ENCODE measurements at regions not wholly inside any gene's neighbourhood (a gene's known extent, or its start where the extent isn't known, plus 50 kb on each side); places are given as distances from the start of the nearest gene placed in this dataset.
A peak's percentile ranks its signal among the peaks of the same experiment; 100 is the strongest.

DNA sequence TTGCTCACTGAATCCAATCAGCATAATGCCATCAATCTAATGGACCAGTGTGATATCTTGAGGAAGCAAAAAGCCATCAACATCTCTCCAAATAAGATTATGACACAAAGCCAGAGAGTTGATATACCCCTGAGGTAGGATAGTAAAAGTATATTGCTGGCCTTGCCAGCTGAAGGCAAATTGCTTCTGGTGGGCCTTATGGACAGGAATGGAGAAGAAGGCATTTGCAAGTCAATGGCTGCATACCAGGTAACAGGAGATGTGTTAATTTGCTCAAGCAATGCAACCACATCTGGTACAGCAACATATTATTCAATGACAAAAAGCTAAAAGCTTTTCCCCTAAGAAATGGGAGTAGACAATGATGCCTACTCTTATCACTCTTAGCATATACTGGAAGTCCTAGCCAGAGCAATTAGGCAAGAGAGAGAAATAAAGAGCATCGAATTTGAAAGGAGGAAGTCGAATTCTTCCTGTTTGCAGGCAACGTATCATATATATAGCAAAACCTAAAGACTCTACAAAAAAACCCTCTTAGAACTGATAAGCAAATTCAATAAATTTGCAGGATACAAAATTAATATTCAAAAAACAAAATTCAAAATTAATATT is 216.1 kb upstream of the RASA1 start:
- no peak for DNase-seq (ENCODE audit: low read depth)

DNA sequence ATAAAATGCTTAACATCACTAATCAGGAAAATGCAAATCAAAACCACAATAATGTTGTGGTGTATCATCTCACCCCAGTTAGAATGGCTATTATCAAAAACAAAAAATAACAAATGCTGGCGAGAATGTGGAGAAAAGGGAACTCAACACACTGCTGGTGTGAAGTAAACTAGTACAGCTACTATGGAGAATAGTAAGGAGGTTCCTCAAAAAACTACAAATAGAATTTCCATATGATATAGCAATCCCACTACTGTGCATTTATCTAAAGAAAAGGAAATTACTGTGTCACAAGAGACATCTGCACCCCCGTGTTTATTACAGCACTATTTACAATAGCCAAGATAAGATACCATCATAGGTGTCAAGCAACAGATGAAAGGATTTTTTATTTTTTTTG is 214.5 kb upstream of the RASA1 start:
- DNase-seq (ENCODE audit: low read depth) = no peak

DNA sequence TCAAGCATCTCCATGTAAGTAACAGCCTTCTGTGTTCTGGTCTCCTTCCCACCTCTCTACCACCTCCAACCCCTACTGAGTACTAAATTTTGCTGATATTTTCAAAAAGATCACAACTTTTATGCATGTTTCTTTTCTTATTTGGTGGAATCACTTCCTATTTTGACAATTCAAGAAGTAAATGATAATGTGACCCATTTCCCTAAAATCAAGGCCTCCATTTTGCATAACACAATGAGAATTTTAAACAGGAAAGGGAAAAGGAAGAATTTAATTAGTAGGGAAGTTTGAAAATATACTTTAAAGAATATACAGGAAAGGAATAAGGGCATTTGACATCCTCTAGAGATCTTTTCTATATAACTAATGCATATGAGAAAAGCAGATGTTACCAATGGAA is 212.9 kb upstream of the RASA1 start:
- DNase-seq (ENCODE audit: low read depth) = no peak

DNA sequence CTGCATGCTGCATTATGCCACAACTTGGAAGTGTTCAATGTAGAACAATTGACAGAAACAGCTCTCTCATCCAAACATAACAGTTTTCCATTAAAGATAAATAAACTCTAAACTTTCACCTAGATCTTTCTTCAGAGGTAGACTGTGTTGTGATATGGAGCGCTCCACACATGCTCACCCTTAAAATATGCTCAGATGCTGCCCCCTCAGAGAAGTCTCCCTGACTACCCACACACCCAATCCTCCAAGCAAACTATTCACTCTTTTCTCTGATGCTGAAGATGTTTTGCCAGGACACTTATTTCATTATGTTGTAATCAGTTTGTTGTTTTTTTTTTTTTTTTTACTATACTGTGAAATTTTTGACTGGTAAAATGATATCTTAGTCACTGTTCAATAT is 206.6 kb upstream of the RASA1 start:
- DNase-seq (ENCODE audit: low read depth) = no peak

DNA sequence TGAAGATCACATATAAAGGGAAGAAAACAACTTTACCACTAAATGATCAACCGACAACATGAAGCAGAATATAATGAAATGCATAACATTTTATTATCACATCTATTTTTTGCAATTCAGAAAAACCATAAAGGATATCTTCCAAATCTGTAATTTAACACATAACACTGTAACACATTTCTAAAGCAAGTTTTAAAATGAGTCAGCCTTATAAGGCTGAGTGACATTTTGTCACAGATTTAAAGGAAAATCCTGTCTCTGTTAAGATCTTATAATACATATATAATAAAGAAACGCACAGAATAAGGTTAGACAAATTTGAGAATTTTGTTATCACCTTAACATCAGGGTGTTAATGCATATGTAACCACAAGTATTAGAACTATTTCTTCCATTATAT is 198.4 kb upstream of the RASA1 start:
- DNase-seq (ENCODE audit: low read depth) = no peak

DNA sequence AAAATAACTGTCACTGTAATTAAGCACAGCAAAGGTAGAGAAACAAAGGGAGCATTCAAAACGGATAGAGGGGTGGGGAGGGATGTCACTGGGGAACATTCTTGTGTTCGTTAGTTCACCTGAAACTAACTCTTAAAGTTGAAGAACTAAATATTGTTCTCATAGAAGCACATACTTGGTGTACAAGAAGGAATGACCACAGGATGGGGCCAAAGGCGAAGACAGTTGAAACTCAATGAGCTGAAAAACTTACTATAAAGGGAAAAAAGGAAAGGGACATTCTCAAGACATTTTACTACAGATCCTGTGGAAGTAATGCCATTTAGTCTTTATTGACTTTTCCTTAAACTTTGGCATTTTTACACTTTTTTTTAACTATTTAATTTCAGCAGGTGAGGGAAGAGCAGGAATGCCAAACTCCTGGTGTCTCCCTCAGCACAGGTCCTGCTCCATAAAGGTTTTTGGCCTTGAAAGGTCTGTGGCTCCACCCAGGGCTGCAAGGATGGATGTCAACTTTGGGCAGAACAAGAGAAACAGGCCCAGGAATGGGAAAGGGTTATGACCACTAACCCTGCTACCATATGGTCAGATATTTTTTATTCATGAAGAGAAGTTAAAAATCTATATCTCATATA is 197.6 kb upstream of the RASA1 start:
- DNase-seq (ENCODE audit: low read depth) = peak; percentile 17

DNA sequence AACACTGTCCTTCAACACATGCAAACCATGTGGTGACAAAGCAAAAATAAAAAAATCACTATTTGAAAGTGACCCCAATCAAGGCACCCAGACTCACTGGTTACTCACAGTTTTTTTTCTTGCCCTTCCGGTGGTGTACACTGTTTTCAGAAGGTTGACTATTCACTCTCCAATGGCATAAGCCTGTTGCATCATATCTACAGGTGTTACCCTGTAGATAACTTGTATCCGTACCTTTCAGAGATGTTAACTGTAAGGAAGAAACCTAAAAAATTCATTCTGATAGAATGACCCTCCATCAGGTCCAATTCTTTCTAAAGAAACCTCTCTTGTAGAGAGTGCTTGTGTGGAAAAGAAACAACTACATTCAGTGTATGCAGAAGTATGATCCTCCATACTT is 193.6 kb upstream of the RASA1 start:
- DNase-seq (ENCODE audit: low read depth) = no peak

DNA sequence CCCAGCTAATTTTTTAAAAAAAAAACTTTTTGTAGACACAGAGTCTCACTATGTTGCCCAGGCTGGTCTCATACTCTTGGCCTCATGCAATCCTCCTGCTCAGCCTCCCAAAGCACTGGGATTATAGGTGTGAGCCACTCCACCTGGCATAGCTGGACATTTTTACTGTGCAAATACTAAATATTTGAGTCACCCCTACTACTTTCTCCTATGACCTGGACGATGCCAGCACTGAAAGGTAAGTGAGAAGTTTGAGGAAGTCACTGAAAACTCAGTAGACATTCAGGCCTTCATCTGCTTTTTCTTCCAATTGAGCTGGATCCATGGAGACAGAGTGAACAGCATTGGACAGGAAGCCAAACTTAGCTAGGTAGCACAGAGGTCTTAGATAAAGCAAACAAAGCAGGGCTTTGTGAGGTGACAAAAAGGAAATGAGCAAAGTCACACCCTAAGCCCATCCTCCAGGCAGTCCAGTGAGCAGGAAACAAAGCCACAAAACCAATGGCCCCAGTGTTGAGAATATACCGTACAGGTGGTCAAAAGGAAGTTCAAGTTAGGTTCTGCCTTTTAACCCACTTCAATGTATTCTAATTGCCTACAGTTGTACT is 192.6 kb upstream of the RASA1 start:
- DNase-seq (ENCODE audit: low read depth) = no peak

DNA sequence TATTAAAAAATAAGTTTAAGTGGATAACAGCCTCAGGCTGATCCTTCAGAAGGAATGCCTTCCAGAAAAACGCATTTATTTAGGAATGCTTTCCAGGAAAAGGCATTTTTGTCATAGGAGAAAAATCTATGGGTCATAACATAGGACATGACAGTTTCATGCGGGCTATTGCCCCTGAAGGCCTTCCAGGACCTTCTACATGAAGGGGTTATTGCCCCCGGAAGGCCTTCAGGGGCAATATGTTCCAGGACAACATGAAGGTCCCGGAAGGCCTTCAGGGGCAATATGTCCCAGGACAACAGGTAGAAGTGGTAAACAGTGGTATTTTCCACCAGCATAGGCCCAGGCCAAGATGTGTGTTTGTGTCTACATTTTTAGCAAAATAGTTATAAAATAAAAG is 191.3 kb upstream of the RASA1 start:
- DNase-seq (ENCODE audit: low read depth) = no peak

DNA sequence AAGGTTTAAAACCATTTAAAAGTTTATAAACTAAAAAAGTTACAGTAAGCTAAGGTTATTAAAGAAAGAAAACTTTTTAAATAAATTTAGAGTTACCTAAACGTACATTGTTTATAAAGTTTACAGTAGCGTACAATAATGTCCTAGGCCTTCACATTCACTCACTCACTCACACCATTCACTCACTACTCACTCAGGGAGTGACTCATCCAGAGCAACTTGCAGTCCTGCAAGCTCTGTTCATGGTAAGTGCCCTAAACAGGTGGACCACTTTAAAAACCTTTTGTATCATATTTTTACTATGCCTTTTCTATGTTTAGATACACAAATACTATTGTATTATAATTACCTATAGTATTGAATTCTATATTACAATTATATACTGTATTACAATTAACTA is 190.8 kb upstream of the RASA1 start:
- DNase-seq (ENCODE audit: low read depth) = no peak

DNA sequence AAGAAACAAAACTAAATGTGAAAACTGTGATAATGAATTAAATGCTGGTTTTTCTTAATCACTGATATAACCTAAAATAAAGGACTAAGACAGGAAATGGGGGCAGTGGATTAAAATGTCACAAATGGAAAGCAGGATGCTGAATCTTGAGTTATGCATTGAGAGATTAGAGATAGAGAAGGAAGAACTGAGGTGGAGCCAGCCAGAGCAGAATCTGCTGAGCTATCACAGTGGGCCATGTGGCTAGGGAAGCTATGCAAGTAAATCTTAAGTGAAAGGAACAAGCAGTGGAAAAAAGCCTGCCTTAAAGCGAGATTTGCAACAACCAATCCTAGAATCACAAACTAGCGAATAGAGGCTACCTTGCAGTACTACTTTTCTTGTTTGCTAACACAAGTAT is 188.5 kb upstream of the RASA1 start:
- DNase-seq (ENCODE audit: low read depth) = no peak

DNA sequence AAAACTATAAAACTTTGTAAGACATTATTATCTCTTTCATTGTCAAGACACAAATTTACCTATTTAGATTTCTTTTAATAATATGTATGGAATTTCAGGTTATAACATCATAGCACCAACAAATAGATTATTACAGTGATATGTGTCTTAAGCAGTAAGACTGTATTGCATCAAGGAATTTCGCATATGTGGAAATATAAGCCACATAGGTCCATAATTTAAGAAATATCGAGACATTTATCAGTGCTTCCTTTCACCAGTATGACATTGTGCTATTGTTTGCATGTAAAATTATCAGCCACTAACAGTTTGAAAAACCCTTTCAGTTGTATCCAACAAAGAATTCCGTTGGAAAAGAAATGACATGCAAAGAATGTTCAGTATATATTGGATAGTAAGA is 186.7 kb upstream of the RASA1 start:
- no peak for DNase-seq (ENCODE audit: low read depth)

DNA sequence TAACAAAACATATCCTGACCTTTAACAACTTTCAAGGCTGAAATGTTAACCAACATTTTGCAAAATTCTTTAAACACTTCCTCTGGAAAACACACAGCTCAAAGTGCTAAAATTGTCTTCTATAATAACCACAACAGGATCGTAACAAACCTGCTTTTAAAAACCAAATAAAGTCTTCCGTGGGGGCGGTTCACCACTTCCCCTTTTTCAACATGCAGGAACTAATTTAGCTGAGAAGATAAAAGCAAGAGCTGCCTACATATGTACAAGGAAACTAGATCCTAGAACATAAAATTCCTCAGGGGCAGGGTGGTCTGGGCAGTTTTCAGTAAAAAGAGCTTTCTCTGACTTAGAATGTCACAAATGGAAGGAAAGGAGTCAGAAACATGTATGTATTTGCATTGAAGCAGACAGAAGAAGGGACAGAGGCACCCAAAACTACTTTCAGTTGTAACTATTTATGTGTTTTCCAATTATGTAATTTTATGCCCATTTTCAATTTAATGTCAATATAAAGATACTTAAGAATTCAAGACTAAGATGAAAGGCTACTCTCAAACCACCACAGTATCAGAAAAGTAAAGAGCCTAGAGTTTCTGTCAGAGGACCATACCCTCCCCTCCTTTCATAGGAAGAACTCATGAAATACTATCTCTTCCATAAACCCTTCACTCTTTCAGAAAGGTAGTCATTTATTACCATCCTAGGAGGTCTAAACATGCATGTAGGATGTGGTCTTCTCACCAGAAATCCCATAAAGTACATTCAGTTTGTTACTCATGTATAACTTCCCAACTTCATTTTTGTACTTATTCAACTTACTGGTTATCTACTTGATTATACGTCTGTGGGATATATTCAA is 185.9 kb upstream of the RASA1 start:
- DNase-seq (ENCODE audit: low read depth) = no peak

DNA sequence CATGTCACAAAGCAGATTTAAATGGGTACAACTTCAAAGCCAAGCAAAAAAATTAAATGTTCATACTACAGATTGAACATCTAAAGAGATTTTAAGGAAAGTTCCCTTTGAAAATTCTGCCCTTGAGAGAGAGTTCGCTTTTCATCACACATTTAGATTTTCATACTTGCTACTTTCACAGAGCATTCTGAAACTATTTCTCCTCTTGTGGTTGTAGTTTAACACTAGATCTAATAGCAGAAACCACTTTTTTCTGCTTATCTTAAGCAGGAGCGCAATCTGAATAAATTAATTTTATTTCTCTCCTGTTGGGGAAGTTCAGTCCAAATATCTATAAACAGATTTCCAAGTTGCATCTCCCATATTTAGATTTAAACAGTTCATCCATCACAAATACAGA is 173.3 kb upstream of the RASA1 start:
- no peak for DNase-seq (ENCODE audit: low read depth)

DNA sequence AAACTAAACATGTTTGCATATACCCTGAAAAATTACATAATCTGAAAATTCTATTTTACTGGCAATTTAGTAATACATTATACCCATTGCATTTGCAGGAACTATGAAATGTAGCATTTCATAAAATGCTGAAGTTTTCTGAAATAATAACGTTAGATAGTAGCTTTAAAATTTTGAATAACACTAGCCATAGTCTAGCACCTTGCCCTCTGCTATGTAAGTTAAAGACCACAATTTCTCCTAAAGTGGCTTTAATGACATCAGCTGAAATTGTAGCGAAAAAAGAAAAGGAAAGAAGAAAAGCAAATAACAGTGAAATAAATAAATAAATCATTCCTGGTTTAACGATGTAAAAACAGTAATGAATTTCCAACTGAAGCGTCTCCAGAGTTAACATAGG is 172.8 kb upstream of the RASA1 start:
- no peak for DNase-seq (ENCODE audit: low read depth)

DNA sequence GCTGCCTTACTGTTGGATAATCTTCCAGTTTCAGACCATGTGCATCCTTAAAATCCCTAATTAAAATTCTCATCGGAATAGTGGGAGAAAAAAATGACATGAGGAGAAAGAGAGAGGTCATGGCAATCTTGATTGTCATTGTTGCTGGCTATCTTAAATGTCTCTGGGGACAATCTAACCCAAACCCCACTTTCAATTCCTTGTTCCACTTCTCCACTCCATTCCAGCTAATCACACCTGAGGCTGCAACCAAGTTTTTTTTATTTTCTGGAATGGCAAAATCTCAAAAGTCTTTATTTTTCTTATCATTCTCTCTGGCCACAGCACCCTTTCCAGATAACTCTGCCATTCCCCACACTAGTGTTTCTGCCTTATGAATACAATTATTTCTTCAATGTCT is 171.9 kb upstream of the RASA1 start:
- no peak for DNase-seq (ENCODE audit: low read depth)

DNA sequence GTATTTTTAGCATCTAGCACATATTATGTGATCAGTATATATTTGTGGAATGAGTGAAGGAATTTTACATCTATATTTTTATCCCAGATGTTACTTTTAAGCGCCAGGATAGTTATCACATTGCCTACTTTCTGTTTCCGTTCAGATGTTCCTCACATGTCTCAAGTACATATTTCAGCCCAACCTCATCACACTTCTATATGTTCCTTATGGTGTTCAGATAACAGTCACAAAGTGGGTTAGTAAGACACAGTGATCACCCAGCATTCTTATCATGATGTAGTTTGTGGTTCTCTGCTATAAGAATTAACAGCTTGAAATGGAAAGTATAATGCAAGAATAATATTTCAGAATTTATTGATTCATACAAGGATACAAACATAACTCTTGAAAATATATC is 170.0 kb upstream of the RASA1 start:
- no peak for DNase-seq (ENCODE audit: low read depth)

DNA sequence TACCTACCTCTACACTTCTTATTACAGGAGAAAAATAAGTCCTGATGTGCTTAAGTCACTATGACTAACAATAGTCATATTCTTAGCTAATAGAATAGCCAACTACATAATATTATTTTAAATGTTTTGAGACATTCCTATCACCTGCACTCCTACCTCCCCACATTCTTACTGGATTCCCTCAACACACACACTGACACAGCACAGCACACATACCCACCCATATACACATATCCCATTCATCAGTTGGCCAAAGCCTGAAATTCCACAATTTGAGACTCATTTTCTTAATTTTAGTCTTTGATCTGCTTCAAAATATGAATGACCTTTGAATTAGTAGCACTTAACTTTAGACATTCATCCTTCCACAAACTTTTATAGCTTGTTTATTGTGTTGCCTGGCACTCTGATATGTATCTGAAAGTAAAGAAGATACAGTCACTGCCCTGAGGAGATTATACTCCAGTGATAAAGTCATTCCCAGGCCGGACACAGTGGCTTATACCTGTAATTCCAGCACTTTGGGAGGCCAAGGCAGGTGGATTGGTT is 168.3 kb upstream of the RASA1 start:
- no peak for DNase-seq (ENCODE audit: low read depth)

DNA sequence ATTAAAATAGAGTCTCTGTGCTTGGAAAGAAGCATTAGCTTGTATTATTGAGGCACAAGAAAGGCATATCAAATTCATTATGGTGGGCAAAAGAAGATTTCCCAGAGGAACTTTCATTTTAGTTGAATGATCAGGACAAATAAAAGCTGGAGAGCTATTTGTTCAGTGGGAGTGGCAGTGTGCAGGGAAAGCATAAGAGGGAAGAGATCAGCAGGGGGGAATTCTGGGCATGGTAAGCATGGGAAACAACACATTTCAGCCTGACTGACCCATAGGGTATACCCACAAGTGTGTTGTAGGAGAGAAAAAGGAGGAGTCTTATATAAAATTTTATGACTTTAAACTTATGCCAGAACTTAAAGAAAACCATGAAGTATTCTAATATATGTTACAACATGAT is 167.7 kb upstream of the RASA1 start:
- no peak for DNase-seq (ENCODE audit: low read depth)

DNA sequence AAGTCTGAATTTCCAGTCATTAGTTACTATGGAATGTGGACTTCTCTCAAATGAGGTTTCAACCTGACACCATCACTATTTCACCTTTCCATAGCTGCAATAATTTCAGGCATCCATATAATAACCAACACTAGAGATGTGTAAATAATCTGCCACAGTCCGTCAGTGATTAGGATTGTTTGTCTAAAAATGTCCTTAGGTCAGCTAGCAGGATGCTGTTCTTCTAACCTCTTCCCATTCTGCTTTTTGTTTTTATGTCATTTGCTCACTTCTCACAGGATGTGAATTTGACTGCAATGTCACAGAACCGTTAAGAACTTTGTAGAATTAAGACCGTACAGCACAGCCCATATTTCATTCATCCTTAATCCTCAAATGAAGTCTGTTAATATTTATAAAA is 166.4 kb upstream of the RASA1 start:
- DNase-seq (ENCODE audit: low read depth) = no peak

DNA sequence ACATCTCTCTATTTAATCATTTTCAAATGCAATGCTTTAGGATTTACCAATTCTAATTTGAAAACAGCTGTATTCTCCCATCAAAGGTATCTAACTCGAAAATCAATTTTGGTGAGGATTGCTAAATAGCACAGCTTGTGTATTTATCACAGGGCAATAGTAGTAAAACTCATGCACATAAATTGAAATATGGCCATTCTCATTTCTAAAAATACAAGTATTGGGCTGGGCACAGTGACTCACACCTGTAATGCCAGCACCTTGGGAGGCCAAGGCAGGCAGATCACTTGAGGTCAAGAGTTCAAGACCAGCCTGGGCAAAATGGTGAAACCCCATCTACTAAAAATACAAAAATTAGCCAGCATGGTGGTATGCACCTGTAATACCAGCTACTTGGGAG is 164.8 kb upstream of the RASA1 start:
- no peak for DNase-seq (ENCODE audit: low read depth)

DNA sequence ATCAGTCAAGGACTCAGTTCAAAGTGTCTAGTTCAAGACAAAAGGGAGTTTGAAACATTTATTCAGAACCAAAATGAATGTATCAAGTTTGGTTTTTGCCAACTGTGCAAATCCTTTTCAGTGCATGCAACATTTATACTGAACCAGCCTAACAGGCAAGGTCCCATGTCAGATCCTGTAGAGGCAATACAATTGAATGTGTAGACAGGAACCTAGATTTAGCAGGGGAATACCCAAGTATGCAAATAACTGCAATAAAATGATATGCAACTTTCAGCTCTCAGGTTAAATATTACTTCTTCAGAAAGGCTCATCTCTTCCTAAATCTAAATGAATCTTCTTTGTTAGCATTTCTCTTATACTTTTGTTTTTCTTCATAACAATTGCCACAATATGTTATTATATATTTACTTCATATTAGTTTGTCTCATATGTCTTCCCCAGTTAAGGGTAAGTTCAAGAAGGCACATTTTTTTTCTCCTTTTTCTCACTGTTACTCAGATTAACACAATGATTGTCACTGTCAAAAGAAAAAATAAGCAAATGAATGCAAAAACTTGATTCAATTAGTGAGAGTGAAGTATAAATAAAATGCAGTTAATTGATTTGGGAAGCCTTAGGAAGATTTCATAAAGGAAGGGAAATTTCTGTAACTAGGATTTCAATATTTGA is 163.9 kb upstream of the RASA1 start:
- no peak for DNase-seq (ENCODE audit: low read depth)
